Raji (cell line): ENCODE measurements at regions not wholly inside any gene's neighbourhood (a gene's known extent, or its start where the extent isn't known, plus 50 kb on each side); places are given as distances from the start of the nearest gene placed in this dataset.

ENCODE experiments used
- POLR2A ChIP-seq: IDR thresholded peaks from 2 replicates; pipeline ENCODE4 v1.6.1; 2011; ENCODE audit warnings: low read depth, low read length, control low read depth; ENCODE audit not compliant: insufficient read depth

DNA sequence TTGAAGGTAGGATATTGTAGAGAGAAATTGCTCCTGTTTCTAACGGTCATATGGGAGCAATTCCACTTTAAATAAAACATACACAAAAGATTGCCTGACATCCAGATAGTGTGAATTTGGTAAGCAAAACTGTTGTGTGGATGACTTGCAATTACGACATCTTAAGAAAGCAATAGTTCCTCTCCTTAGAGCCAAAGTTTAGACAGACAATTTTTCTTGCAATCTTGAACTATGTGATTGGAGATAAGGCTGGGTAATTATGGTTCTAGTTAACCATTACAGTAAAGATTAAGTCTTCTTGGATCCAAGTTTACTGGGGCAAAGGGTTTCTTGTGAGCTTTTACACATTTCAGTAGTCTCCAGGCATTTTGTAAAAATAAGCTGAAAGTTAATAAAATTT, 1080.6 kb upstream of the CDH6 start:
- no peak for TF ChIP-seq POLR2A

GRCh38 chr5:30108051-30108450, 1085.4 kb upstream of the CDH6 start:
- TF ChIP-seq POLR2A: no peak

- no peak for TF ChIP-seq POLR2A
Measured at GRCh38 chr5:30106596-30106995, 1086.9 kb upstream of the CDH6 start.

DNA sequence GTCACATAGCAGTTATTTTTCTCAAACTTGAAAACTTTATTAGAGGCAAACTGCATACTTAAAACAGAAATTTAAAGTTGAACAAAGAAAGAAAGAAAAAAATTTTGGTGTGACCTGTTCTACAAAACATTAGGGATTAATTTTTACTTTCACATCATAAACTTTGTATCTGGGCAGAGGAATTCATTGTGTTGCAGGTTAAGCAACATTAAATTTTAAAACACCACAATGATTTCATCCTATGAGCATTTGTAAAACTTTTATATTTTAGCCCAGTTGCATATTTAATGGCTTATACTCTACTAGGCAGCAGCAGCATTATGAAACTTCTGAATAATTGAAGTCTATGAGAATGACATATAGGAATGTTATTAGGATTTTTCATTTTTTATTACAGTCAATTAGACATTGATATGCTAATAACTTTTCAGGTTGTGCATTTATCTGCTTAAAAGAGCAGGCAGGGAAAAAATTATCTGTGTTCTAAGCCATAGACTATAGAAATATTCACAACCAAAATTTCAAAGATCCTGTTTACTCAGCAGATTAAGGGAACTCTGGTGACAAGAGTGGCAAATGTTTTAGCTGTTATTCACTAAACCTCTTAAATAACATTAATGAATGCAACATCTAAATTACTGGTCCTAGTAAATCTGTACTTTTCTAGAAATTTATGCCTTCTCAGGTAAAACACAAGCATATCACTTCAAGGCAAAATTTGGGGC, 1088.5 kb upstream of the CDH6 start:
- no peak for TF ChIP-seq POLR2A

DNA sequence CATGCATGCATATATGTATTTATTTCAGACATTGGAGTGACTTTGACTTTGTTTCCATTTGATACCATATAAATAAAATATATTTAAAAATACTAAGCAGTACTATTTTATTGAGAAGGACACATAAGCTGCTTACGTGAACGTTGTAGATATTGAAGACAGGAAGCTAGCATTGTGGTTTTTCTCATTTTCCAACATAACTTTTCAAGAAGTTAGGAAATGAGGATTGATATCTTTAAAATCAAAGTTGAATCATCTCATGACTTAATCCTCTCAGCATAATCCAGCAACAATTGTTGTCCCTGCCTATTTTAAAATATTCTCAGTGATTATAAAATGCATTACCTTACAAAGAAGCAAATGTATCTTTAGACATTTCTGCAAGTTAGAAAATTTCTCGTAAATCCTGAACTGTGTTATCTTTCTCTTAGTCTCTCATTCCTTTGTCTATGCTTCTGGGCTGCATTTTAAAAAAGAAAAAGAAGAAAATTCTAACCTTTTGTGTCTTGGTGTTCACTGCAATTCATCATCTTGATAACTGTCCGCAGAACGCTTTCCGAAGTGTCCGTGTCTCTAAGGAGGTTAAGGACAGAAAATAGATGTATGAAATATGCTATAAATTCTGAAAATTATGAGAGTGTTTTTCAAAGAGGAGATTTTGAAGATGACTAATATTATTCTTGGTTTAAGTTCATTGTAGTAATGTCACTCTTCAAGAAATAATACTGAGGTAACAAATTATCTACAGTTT, 1089.9 kb upstream of the CDH6 start:
- no peak for TF ChIP-seq POLR2A

- no peak for TF ChIP-seq POLR2A
Measured at GRCh38 chr5:30103052-30103451, 1090.4 kb upstream of the CDH6 start.

- TF ChIP-seq POLR2A: no peak
Measured at GRCh38 chr5:30102185-30102584, 1091.3 kb upstream of the CDH6 start.

- TF ChIP-seq POLR2A: no peak
Measured at GRCh38 chr5:30100929-30101328, 1092.6 kb upstream of the CDH6 start.

- no peak for TF ChIP-seq POLR2A
Measured at GRCh38 chr5:30100148-30100713, 1093.3 kb upstream of the CDH6 start.

GRCh38 chr5:30099634-30100033, 1093.9 kb upstream of the CDH6 start:
- TF ChIP-seq POLR2A: no peak

- TF ChIP-seq POLR2A: no peak
Measured at GRCh38 chr5:30098940-30099339, 1094.5 kb upstream of the CDH6 start.

DNA sequence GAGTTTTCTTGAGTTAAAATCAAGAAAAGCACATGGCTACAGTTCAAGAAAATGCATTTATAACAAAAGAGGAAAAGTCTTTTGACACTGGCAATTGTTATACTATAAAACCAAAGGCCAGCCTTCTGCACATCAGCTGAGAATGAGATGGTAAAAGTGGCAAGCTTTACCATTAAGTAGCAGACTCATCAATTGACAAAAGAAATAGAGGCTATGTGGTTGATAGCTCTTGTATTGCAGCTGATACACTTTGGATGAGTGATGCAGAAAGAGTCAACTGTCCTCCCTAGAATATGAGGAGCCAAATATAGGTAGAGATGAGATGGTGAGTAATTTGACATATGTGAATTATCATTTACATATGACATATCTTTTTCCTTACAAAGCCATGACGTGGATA, 1100.9 kb upstream of the CDH6 start:
- TF ChIP-seq POLR2A: no peak

- TF ChIP-seq POLR2A: no peak
Measured at GRCh38 chr5:30069441-30070263, 1123.8 kb upstream of the CDH6 start.

- no peak for TF ChIP-seq POLR2A
Measured at GRCh38 chr5:30063503-30063902, 1130.0 kb upstream of the CDH6 start.

DNA sequence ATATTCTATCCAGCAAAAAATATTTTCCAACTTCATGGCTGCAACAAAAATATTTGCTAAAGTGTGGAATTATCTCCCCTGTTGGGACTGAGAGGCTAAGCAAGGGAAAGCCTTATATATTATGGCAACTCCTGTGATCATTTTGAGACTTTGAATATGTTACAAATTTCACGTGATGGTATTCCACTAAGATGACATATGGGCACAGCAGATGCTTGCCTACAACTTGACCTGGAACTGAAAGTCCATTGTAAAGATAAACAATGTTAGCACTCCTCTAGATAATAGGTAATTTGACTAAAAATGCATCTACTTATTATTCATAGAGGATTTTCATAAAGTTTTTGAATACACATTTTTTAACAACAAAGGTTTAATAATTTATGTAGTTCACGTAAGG, 1141.5 kb upstream of the CDH6 start:
- no peak for TF ChIP-seq POLR2A

DNA sequence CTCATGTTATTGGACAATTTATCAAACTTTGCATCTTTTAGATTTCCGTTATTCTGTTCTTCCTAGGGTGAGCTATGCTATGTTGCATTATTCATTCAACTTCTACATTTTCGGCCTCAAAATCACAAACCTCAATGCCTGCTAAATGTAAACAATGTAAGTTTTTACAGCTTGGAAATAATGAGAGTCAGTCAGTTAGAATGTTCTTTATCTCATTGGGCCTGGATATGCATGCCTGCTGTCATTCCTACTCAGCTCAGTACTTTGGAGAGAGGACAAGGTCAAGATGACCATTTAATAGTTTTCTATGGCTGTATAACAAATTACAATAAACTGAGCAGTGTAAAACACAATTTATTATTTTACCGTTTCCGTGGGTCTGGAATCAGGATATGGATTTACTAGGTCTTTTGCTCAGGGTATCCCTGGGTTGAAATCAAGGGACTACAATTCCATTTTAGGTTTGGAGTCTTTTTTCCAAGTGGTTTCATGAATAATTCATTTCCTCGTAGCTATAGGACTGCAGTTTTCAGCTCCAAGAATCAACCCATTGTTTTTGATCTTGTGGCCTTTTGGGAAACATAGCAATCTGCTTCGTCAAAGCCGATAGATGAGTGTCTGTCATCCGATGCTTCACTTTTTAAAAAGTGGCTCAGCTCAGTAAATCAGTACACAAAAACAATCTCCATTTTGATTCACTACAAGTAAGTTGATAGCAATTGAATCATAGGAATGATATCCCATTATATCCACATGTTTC, 1143.2 kb upstream of the CDH6 start:
- no peak for TF ChIP-seq POLR2A
